Tibial artery (tissue), 4 donors: ENCODE measurements at regions not wholly inside any gene's neighbourhood (a gene's known extent, or its start where the extent isn't known, plus 50 kb on each side); places are given as distances from the start of the nearest gene placed in this dataset.

Source experiments
- DNase-seq, 2 donors: peaks; one replicate each; pipeline ENCODE4 v3.0.0-alpha.2; 2019
- H3K27ac ChIP-seq, 2 donors: fragments of 200-600 bp; sonication (generic) in 1 of 2; 1 replicate in 1 of 2; 2 replicates in 1 of 2; pipeline ENCODE4 v1.5.1; 2018 to 2019; ENCODE audit warnings: mild to moderate bottlenecking in 1 of 2
- H3K27me3 ChIP-seq, 2 donors: fragments of 200-600 bp; sonication (generic) in 1 of 2; one replicate each; pipeline versions ENCODE4 v1.5.1 to v1.6.0; 2016 to 2019
- H3K36me3 ChIP-seq, 3 donors: fragments of 200-600 bp; sonication (generic) in 2 of 3; one replicate each; pipeline ENCODE4 v1.5.1; 2016 to 2019; ENCODE audit warnings: mild to moderate bottlenecking in 2 of 3
- H3K4me1 ChIP-seq, 4 donors: fragments of 200-600 bp; sonication (generic) in 2 of 4; 1 replicate in 3 of 4; 2 replicates in 1 of 4; pipeline ENCODE4 v1.5.1; 2016 to 2019
- H3K4me3 ChIP-seq, 2 donors: fragments of 200-600 bp; sonication (generic) in 1 of 2; 1 replicate in 1 of 2; 2 replicates in 1 of 2; pipeline ENCODE4 v1.5.1; 2018 to 2019; ENCODE audit warnings: mild to moderate bottlenecking in 2 of 2
- H3K9me3 ChIP-seq, 3 donors: fragments of 200-600 bp; sonication (generic) in 1 of 3; one replicate each; pipeline ENCODE4 v1.5.1; 2016 to 2019
- CTCF ChIP-seq, 2 experiments: fragments of 200-600 bp in 1 of 2; fragments of 450-650 bp in 1 of 2; IDR thresholded peaks; one replicate each; pipeline ENCODE4 v1.5.1; 2017 to 2019; ENCODE audit warnings: antibody characterized with exemption in 2 of 2, mild to moderate bottlenecking in 1 of 2, moderate library complexity in 1 of 2
- intact Hi-C: fragments of 100-400 bp; cut with DNase I; formaldehyde crosslinking; loops from one replicate; pipeline ENCODE4 v1.15.0; 2023; ENCODE audit warnings: low total_unique reads

- TF ChIP-seq CTCF (IDR thresholded peaks at IDR 0.05) = no peak
- intact Hi-C loops = no loop called here
- no peak overlapping the region for H3K27ac ChIP-seq
- H3K4me3 ChIP-seq = no peak overlapping the region
- no peaks in the 10 kb centered on the region for H3K36me3 ChIP-seq
- H3K9me3 ChIP-seq = no peaks in the 10 kb centered on the region
- no peak for DNase-seq
- no peaks in the 10 kb centered on the region for H3K27me3 ChIP-seq
- H3K4me1 ChIP-seq = peaks cover 0 to 7% (median 0%) of the 10 kb centered on the region in 4 donors
Observed at GRCh38 chr3:46093966-46094365, 66.7 kb upstream of the XCR1 start.

GRCh38 chr3:46093327-46093942, 66.2 kb upstream of the XCR1 start:
- Histone ChIP-seq H3K9me3 (no peaks in the 10 kb centered on the region), H3K4me1 (peaks cover 0 to 6% (median 0%) of the 10 kb centered on the region in 4 donors), H3K4me3 (no peak overlapping the region), H3K27ac (no peak overlapping the region), H3K27me3 (no peaks in the 10 kb centered on the region), H3K36me3 (no peaks in the 10 kb centered on the region)
- no peak for DNase-seq
- TF ChIP-seq CTCF (IDR thresholded peaks at IDR 0.05) = no peak
- intact Hi-C loops = no loop called here

- DNase-seq = no peak
- no peak overlapping the region for H3K4me3 ChIP-seq
- H3K4me1 ChIP-seq = no peaks in the 10 kb centered on the region
- TF ChIP-seq CTCF (IDR thresholded peaks at IDR 0.05) = no peak
- no peaks in the 10 kb centered on the region for H3K36me3 ChIP-seq
- H3K27ac ChIP-seq = no peak overlapping the region
- intact Hi-C loops = no loop called here
- no peaks in the 10 kb centered on the region for H3K27me3 ChIP-seq
- H3K9me3 ChIP-seq = no peaks in the 10 kb centered on the region
Observed at GRCh38 chr3:46092702-46093080, 65.4 kb upstream of the XCR1 start.

GRCh38 chr3:46091741-46092701, 64.7 kb upstream of the XCR1 start:
- TF ChIP-seq CTCF (IDR thresholded peaks at IDR 0.05) = no peak
- no peaks in the 10 kb centered on the region for H3K27me3 ChIP-seq
- H3K4me1 ChIP-seq = no peaks in the 10 kb centered on the region
- H3K27ac ChIP-seq = no peak overlapping the region
- H3K4me3 ChIP-seq = no peak overlapping the region
- intact Hi-C loops = no loop called here
- no peak for DNase-seq
- H3K9me3 ChIP-seq = no peaks in the 10 kb centered on the region
- H3K36me3 ChIP-seq = no peaks in the 10 kb centered on the region

GRCh38 chr3:46091046-46091445, 63.8 kb upstream of the XCR1 start:
- H3K27ac ChIP-seq = no peak overlapping the region
- H3K36me3 ChIP-seq = no peaks in the 10 kb centered on the region
- H3K9me3 ChIP-seq = no peaks in the 10 kb centered on the region
- no peaks in the 10 kb centered on the region for H3K27me3 ChIP-seq
- H3K4me3 ChIP-seq = no peak overlapping the region
- no peak for TF ChIP-seq CTCF (IDR thresholded peaks at IDR 0.05)
- H3K4me1 ChIP-seq = no peaks in the 10 kb centered on the region
- DNase-seq = no peak
- intact Hi-C loops = no loop called here
